ENCODE measurements at regions not wholly inside any gene's neighbourhood (a gene's known extent, or its start where the extent isn't known, plus 50 kb on each side); places are given as distances from the start of the nearest gene placed in this dataset.

DNA sequence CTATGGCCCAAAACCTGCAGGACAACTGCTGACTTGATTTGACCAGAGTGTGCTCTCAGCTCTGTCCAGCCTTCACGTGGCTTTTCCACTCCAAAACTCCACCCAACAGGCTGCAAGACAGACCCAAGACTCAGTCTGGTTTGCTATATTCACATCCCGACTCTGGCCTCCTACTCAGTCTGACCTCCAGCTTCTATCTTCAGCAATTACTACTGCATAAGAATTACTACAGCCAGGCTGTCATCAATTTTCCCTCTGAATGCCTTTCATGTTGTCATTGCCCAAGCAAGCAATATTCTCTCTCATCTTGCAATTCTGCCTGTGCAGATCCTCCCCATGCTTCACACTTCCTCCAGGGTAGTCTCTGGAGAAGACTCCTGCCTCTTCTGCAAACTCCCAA, 53.6 kb upstream of the GYPC start:
- Histone ChIP-seq H3K4me1 (no peaks in the 10 kb centered on the region), H3K4me3 (ENCODE audit: low read depth, low read length) (no peak overlapping the region), H3K9me3 (no peaks in the 10 kb centered on the region), H3K27me3 (no peaks in the 10 kb centered on the region), H3K36me3 (no peaks in the 10 kb centered on the region)
- no peak for DNase-seq
- TF ChIP-seq, protein P1, sequence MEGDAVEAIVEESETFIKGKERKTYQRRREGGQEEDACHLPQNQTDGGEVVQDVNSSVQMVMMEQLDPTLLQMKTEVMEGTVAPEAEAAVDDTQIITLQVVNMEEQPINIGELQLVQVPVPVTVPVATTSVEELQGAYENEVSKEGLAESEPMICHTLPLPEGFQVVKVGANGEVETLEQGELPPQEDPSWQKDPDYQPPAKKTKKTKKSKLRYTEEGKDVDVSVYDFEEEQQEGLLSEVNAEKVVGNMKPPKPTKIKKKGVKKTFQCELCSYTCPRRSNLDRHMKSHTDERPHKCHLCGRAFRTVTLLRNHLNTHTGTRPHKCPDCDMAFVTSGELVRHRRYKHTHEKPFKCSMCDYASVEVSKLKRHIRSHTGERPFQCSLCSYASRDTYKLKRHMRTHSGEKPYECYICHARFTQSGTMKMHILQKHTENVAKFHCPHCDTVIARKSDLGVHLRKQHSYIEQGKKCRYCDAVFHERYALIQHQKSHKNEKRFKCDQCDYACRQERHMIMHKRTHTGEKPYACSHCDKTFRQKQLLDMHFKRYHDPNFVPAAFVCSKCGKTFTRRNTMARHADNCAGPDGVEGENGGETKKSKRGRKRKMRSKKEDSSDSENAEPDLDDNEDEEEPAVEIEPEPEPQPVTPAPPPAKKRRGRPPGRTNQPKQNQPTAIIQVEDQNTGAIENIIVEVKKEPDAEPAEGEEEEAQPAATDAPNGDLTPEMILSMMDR (IDR thresholded peaks at IDR 0.05; ENCODE audit: low read depth, low read length) = no peak
